K562 (cell line): ENCODE measurements at regions not wholly inside any gene's neighbourhood (a gene's known extent, or its start where the extent isn't known, plus 50 kb on each side); places are given as distances from the start of the nearest gene placed in this dataset.

ENCODE experiments used
- ATAC-seq: fragments of 200-7000 bp; cut with Tn5 transposase; 3 replicates; pipeline ENCODE4 v1.9.1; 2020; ENCODE audit warnings: moderate library complexity
- BruUV-seq: library from RNA; stranded (reverse); fragments of 400-500 nt; replicated peaks from 2 replicates; lab custom pipeline; 2021; lab: Mats Ljungman, UMichigan
- CTCF ChIA-PET: fragments of 300-600 bp; formaldehyde crosslinking; extraction: SDS; loops from one replicate; lab custom pipeline; 2021; ENCODE audit warnings: low intra/inter-chr PET ratio; lab: Yijun Ruan, JAX
- POLR2A ChIA-PET: fragments of 300-600, 350-650 bp; sonication (Branson Sonifier 250); formaldehyde crosslinking; extraction: SDS; loops from one replicate; lab custom pipeline; 2021; ENCODE audit warnings: antibody characterized with exemption, inconsistent platforms; lab: Yijun Ruan, JAX
- DNase-seq, 4 experiments: peaks; one replicate each; pipeline versions ENCODE4 v3.0.0 to v3.0.0-alpha.2; 2011 to 2018; ENCODE audit warnings: low spot score in 3 of 4, mixed read lengths in 3 of 4; ENCODE audit errors: extremely low read depth in 1 of 4
- FAIRE-seq: peaks from 2 replicates; lab custom pipeline; 2011; peaks lifted over from hg19 to GRCh38; lab: Jason Lieb, UNC
- H2AFZ ChIP-seq: 2 replicates; pipeline ENCODE4 v1.6.0; 2011; ENCODE audit warnings: low read depth, low read length, control low read depth, inconsistent platforms
- H3K27ac ChIP-seq: fragments of 200-600 bp; 3 replicates; pipeline ENCODE4 v1.8.0; 2011; ENCODE audit warnings: low read depth, mild to moderate bottlenecking, control low read depth, inconsistent platforms, low read length, moderate library complexity, mixed read lengths; ENCODE audit errors: extremely low read depth
- H3K27me3 ChIP-seq, 2 experiments: fragments of 300-600 bp in 1 of 2; 2 replicates in 1 of 2; 3 replicates in 1 of 2; pipeline versions ENCODE4 v1.6.0 to v1.8.0; 2011; ENCODE audit warnings: inconsistent platforms in 2 of 2, low read length in 2 of 2, mild to moderate bottlenecking in 1 of 2, mixed read lengths in 1 of 2, moderate library complexity in 1 of 2; ENCODE audit not compliant: control insufficient read depth in 2 of 2, insufficient read depth in 2 of 2
- H3K36me3 ChIP-seq: fragments of 300-600 bp; 3 replicates; pipeline ENCODE4 v1.8.0; 2011; ENCODE audit warnings: mild to moderate bottlenecking, low read length, inconsistent platforms; ENCODE audit not compliant: control insufficient read depth, insufficient read depth
- H3K4me1 ChIP-seq, 2 experiments: fragments of 200-600 bp in 1 of 2; replicated peaks in 1 of 2; 2 replicates in 1 of 2; 3 replicates in 1 of 2; pipeline versions ENCODE4 v1.5.1 to v1.8.0; 2011; ENCODE audit warnings: inconsistent platforms in 2 of 2, low read length in 2 of 2, mild to moderate bottlenecking in 1 of 2, mixed read lengths in 1 of 2, moderate library complexity in 1 of 2; ENCODE audit not compliant: control insufficient read depth in 2 of 2, insufficient read depth in 2 of 2
- H3K4me2 ChIP-seq: 2 replicates; pipeline ENCODE4 v1.6.1; 2011; ENCODE audit warnings: low read length, control low read depth, inconsistent platforms, mixed read lengths; ENCODE audit not compliant: insufficient read depth
- H3K4me3 ChIP-seq: fragments of 200-600 bp; sonication (generic), shearing (Covaris generic); 2 replicates; pipeline ENCODE4 v1.5.1; 2016; ENCODE audit warnings: control low read depth, inconsistent platforms
- H3K79me2 ChIP-seq: fragments of 200-600 bp; 3 replicates; pipeline ENCODE4 v1.8.0; 2011; ENCODE audit warnings: low read length, inconsistent platforms; ENCODE audit not compliant: control insufficient read depth, insufficient read depth
- H3K9ac ChIP-seq, 2 experiments: 2 replicates each; pipeline versions ENCODE4 v1.6.0 to v1.6.1; 2011; ENCODE audit warnings: low read depth in 2 of 2, low read length in 2 of 2, control low read depth in 1 of 2, inconsistent platforms in 1 of 2, mild to moderate bottlenecking in 1 of 2, mixed read lengths in 1 of 2; ENCODE audit not compliant: insufficient read depth in 1 of 2
- H3K9me1 ChIP-seq: one replicate; pipeline ENCODE4 v1.6.0; 2011; ENCODE audit warnings: inconsistent platforms, mild to moderate bottlenecking, low read length, moderate library complexity; ENCODE audit not compliant: control insufficient read depth, insufficient read depth
- H3K9me3 ChIP-seq: replicated peaks from 2 replicates; pipeline ENCODE4 v1.5.1; 2011; ENCODE audit warnings: low read depth, low read length, inconsistent platforms; ENCODE audit not compliant: control insufficient read depth, insufficient read depth
- H4K20me1 ChIP-seq: replicated peaks from 2 replicates; pipeline ENCODE4 v1.6.1; 2011; ENCODE audit warnings: low read length, inconsistent platforms, mixed read lengths; ENCODE audit not compliant: control insufficient read depth, insufficient read depth
- BHLHE40 ChIP-seq: IDR thresholded peaks from 2 replicates; pipeline ENCODE4 v1.6.1; 2011; ENCODE audit warnings: low read length, improper control_type of control experiment
- CC2D1A ChIP-seq: fragments of 450-650 bp; IDR thresholded peaks from 2 replicates; pipeline ENCODE4 v1.6.1; 2017; ENCODE audit warnings: mild to moderate bottlenecking
- CEBPB ChIP-seq: fragments of 450-650 bp; IDR thresholded peaks from 2 replicates; pipeline ENCODE4 v1.6.1; 2016; ENCODE audit warnings: missing genetic modification characterization, missing compliant biosample characterization
- CHAMP1 ChIP-seq: fragments of 450-650 bp; IDR thresholded peaks from 2 replicates; pipeline ENCODE4 v1.6.1; 2016; ENCODE audit warnings: mild to moderate bottlenecking
- HDAC1 ChIP-seq, 2 experiments: fragments of 450-650 bp; IDR thresholded peaks; 2 replicates each; pipeline ENCODE4 v1.6.1; 2016 to 2017; ENCODE audit warnings: inconsistent platforms in 1 of 2, mild to moderate bottlenecking in 1 of 2, moderate library complexity in 1 of 2
- JUND ChIP-seq, 2 experiments: IDR thresholded peaks; 2 replicates in 1 of 2; 3 replicates in 1 of 2; pipeline ENCODE4 v1.6.1; 2011; ENCODE audit warnings: borderline replicate concordance in 2 of 2, low read depth in 2 of 2, low read length in 2 of 2, improper control_type of control experiment in 1 of 2, missing biosample characterization in 1 of 2, missing genetic modification characterization in 1 of 2, missing genetic modification reagents in 1 of 2
- KLF16 ChIP-seq: IDR thresholded peaks from 2 replicates; pipeline ENCODE4 v1.6.1; 2016; ENCODE audit warnings: antibody characterized with exemption
- NFE2 ChIP-seq: IDR thresholded peaks from 2 replicates; pipeline ENCODE4 v1.6.1; 2014; ENCODE audit warnings: antibody characterized with exemption, low read depth
- RFX7 ChIP-seq: fragments of 250-450 bp; sonication (Bioruptor Pico); IDR thresholded peaks from 2 replicates; pipeline ENCODE4 v1.5.1; 2021; ENCODE audit warnings: mild to moderate bottlenecking
- SMAD1 ChIP-seq: fragments of 150-350 bp; IDR thresholded peaks from 2 replicates; pipeline ENCODE4 v1.6.1; 2014; ENCODE audit warnings: low read length, low read depth; ENCODE audit not compliant: partially characterized antibody
- SMC3 ChIP-seq: conservative IDR thresholded peaks from 2 replicates; pipeline ENCODE4 v1.6.1; 2011; ENCODE audit warnings: low read depth, low read length, improper control_type of control experiment; ENCODE audit not compliant: insufficient read depth
- STAG1 ChIP-seq: sonication (generic); formaldehyde crosslinking; IDR thresholded peaks from 2 replicates; pipeline ENCODE4 v1.5.0; 2020; ENCODE audit warnings: missing genetic modification reagents, borderline replicate concordance
- XRCC5 ChIP-seq: fragments of 200-400 bp; formaldehyde crosslinking; IDR thresholded peaks from 2 replicates; pipeline ENCODE4 v1.6.1; 2017; ENCODE audit warnings: low read depth, mild to moderate bottlenecking, low read length
- ZBTB7A ChIP-seq: IDR thresholded peaks from 2 replicates; pipeline ENCODE4 v1.6.1; 2011; ENCODE audit warnings: low read depth, mild to moderate bottlenecking, low read length, moderate library complexity, borderline replicate concordance; ENCODE audit not compliant: control insufficient read depth
- ZC3H11A ChIP-seq: IDR thresholded peaks from 2 replicates; pipeline ENCODE4 v1.6.1; 2012; ENCODE audit warnings: low read depth, low read length, improper control_type of control experiment
- ZFP36 ChIP-seq: fragments of 150-350 bp; IDR thresholded peaks from 2 replicates; pipeline ENCODE4 v1.6.1; 2018; ENCODE audit warnings: low read length, low read depth; ENCODE audit not compliant: partially characterized antibody
- WGBS: fragments of 100-300 bp; shearing (Covaris generic); methylation state at CpG from one replicate; pipeline ENCODE4 v1.1.6; 2016; ENCODE audit warnings: low coverage, mixed read lengths; ENCODE audit not compliant: insufficient coverage; ENCODE audit errors: missing lambda C conversion rate; 5-methylcytosine and 5-hydroxymethylcytosine counted together
- in situ Hi-C: fragments of 300-500 bp; cut with MboI; formaldehyde crosslinking; loops from 4 replicates; pipeline ENCODE4 v1.15.0; 2018; ENCODE audit warnings: inconsistent platforms, mixed read lengths
- intact Hi-C: fragments of 100-400 bp; cut with micrococcal nuclease; formaldehyde crosslinking; loops from 2 replicates; pipeline ENCODE4 v1.14.2; 2022
- TF ChIP-seq, protein P1 (sequence below): fragments of 450-650 bp; IDR thresholded peaks from 2 replicates; pipeline ENCODE4 v1.6.1; 2016
- TF ChIP-seq, protein P2 (sequence below): fragments of 250-450 bp; sonication (Bioruptor Pico); IDR thresholded peaks from 2 replicates; pipeline ENCODE4 v1.5.1; 2021; ENCODE audit warnings: mild to moderate bottlenecking

DNA sequence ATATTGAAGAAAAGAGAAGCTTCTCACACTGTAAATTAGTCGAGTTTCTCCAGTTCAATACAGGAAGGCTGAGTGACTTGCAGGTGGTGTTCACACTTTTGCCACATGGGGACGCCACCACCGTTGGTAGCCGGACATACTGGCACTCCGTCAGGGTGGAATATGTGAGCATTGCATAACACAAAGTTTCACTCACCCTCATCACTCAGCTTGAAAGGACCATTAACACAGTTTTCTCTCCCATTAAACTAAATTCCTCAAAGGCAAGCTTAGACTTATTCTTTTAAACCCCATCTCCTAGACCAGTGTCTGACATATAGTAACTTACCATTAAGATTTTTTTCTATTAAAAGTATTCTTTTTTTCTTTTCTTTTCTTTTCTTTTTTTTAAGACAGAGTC lies 105.3 kb upstream of the SERBP1 start:
- BruUV-seq: no TSS peak
- CTCF ChIA-PET: interaction anchor here (0.6 to 3.3 kb wide), 6 partner anchors 22 to 235 kb away, joined by 3 to 31 read pairs (median 6); no protein-coding TSS in a partner anchor
- 2% methylated on average over 5 of the region's 5 CpGs for WGBS
- in situ Hi-C loops: loop anchor here (5.0 to 25.0 kb wide), 4 partner anchors 227 to 927 kb away; no protein-coding TSS in a partner anchor
- H3K9ac ChIP-seq: no peak overlapping the region
- no peaks in the 10 kb centered on the region for H4K20me1 ChIP-seq
- no peaks in the 10 kb centered on the region for H3K9me1 ChIP-seq
- H3K36me3 ChIP-seq: no peaks in the 10 kb centered on the region
- ATAC-seq (peak; percentile 83), FAIRE-seq (peak; percentile 88), DNase-seq (peak; percentile 71 to 87 (median 75))
- H3K4me2 ChIP-seq: no peak overlapping the region
- no peak overlapping the region for H3K27ac ChIP-seq
- no peaks in the 10 kb centered on the region for H3K27me3 ChIP-seq
- H3K9me3 ChIP-seq: no peaks in the 10 kb centered on the region
- peaks cover 14 to 18% of the 10 kb centered on the region in 2 experiments; a peak in 4 of 5 replicates for H3K4me1 ChIP-seq
- intact Hi-C loops: loop anchor here (1.0 to 5.0 kb wide), 3 partner anchors 153 to 297 kb away; partner anchors contain the start of gene GNG12
- POLR2A ChIA-PET: interaction anchor here (0.6 to 1.6 kb wide), 5 partner anchors 11 to 396 kb away, joined by 3 to 6 read pairs (median 4); no protein-coding TSS in a partner anchor
- H2AFZ ChIP-seq: peak overlapping the region; percentile 61
- H3K79me2 ChIP-seq: no peaks in the 10 kb centered on the region
- no peak overlapping the region for H3K4me3 ChIP-seq
- TF ChIP-seq, protein P1, sequence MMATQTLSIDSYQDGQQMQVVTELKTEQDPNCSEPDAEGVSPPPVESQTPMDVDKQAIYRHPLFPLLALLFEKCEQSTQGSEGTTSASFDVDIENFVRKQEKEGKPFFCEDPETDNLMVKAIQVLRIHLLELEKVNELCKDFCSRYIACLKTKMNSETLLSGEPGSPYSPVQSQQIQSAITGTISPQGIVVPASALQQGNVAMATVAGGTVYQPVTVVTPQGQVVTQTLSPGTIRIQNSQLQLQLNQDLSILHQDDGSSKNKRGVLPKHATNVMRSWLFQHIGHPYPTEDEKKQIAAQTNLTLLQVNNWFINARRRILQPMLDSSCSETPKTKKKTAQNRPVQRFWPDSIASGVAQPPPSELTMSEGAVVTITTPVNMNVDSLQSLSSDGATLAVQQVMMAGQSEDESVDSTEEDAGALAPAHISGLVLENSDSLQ: peak; percentile 41; the same call in 1 of the 2 replicates
- peak; percentile 36; the same call in 1 of the 2 replicates for TF ChIP-seq NFE2
- TF ChIP-seq STAG1 (CRISPR knock-in tag): peak; percentile 79; the same call in 1 of the 2 replicates
- peak; percentile 76 for TF ChIP-seq SMAD1
- TF ChIP-seq CC2D1A: peak; percentile 83; the same call in 1 of the 2 replicates
- TF ChIP-seq BHLHE40: 0 out of 2 replicates have a peak, but pooled peaks have one; percentile 25
- TF ChIP-seq ZBTB7A: no peak
- peak; percentile 95 for TF ChIP-seq SMC3
- peak; percentile 58; the same call in 1 of the 2 replicates for TF ChIP-seq JUND (IDR thresholded peaks at IDR 0.05; ENCODE audit: borderline replicate concordance, low read depth, low read length)
- peak; percentile 50; the same call in 1 of the 3 replicates for TF ChIP-seq JUND (tag; IDR thresholded peaks at IDR 0.05; ENCODE audit: borderline replicate concordance, low read depth, low read length)
- TF ChIP-seq CEBPB (tag): peak; percentile 97
- TF ChIP-seq ZFP36: no peak
- TF ChIP-seq RFX7: no peak
- no peak for TF ChIP-seq HDAC1 (IDR thresholded peaks at IDR 0.05)
- peak; percentile 41; the same call in 1 of the 2 replicates for TF ChIP-seq KLF16
- TF ChIP-seq CHAMP1: peak; percentile 60; the same call in 1 of the 2 replicates
- peak; percentile 66; the same call in 1 of the 2 replicates for TF ChIP-seq XRCC5
- TF ChIP-seq, protein P2, sequence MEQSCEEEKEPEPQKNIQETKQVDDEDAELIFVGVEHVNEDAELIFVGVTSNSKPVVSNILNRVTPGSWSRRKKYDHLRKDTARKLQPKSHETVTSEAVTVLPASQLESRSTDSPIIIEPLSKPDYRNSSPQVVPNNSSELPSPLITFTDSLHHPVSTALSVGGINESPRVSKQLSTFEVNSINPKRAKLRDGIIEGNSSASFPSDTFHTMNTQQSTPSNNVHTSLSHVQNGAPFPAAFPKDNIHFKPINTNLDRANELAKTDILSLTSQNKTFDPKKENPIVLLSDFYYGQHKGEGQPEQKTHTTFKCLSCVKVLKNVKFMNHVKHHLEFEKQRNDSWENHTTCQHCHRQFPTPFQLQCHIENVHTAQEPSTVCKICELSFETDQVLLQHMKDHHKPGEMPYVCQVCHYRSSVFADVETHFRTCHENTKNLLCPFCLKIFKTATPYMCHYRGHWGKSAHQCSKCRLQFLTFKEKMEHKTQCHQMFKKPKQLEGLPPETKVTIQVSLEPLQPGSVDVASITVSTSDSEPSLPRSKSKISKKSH (CRISPR knock-in tag): no peak
- no peak for TF ChIP-seq ZC3H11A
